ENCODE measurements at regions not wholly inside any gene's neighbourhood (a gene's known extent, or its start where the extent isn't known, plus 50 kb on each side); places are given as distances from the start of the nearest gene placed in this dataset.

DNA sequence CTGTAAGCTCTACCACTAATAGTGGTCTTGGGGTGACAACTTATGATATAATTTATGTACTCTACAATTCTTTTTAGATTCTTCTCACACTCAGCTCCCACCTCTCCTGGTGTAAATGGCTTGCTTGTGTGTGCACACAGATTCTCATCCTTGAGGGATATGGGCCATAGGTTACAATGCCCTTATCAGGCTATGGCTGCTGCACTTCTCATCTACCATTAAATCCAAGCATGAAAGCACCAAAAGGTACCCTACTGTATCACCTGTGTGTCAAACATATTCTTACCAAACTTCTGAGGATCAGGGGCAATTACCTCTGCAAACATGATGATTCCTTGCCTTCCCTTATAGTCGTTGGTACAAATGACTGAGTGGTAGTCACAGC is 891.9 kb downstream of the SQOR start:
- H3K4me1 Mint-ChIP-seq = no peaks in the 10 kb centered on the region
- H3K36me3 Mint-ChIP-seq (ENCODE audit: low read depth) = no peaks in the 10 kb centered on the region
- TF ChIP-seq, protein P1, sequence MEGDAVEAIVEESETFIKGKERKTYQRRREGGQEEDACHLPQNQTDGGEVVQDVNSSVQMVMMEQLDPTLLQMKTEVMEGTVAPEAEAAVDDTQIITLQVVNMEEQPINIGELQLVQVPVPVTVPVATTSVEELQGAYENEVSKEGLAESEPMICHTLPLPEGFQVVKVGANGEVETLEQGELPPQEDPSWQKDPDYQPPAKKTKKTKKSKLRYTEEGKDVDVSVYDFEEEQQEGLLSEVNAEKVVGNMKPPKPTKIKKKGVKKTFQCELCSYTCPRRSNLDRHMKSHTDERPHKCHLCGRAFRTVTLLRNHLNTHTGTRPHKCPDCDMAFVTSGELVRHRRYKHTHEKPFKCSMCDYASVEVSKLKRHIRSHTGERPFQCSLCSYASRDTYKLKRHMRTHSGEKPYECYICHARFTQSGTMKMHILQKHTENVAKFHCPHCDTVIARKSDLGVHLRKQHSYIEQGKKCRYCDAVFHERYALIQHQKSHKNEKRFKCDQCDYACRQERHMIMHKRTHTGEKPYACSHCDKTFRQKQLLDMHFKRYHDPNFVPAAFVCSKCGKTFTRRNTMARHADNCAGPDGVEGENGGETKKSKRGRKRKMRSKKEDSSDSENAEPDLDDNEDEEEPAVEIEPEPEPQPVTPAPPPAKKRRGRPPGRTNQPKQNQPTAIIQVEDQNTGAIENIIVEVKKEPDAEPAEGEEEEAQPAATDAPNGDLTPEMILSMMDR (conservative IDR thresholded peaks at IDR 0.05) = no peak
- no peak overlapping the region for H3K4me3 Mint-ChIP-seq
- no peak overlapping the region for H3K27ac Mint-ChIP-seq (ENCODE audit: unreplicated experiment)
- no peaks in the 10 kb centered on the region for H3K9me3 Mint-ChIP-seq
- H3K27me3 Mint-ChIP-seq (ENCODE audit: low read depth) = no peaks in the 10 kb centered on the region
- DNase-seq (ENCODE audit: low read depth, low spot score) = no peak

DNA sequence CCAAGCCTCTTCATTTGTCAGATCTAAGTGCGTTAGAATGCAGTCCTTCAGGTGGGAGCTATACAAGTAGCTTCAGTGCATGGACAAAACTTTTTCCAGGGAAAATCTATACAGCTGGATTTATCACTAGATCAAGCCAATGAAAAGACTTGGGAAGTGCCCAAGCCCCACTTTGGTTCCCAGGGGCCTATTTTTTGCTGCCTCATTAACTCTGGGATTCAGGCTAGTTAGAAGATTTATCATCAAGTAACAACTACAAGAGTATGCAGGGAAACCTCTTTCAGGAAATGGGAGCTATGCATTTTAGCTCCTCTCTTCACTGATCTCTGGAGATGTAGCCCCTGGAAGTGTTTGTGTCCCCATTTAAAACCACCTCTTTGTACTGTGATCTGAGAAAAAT is 908.8 kb downstream of the SQOR start:
- DNase-seq (ENCODE audit: low read depth, low spot score) = no peak
- Mint-ChIP-seq H3K36me3 (ENCODE audit: low read depth) (peaks cover 5% of the 10 kb centered on the region), H3K27me3 (ENCODE audit: low read depth) (peaks cover 3% of the 10 kb centered on the region), H3K4me3 (no peak overlapping the region), H3K9me3 (peaks cover 11% of the 10 kb centered on the region), H3K4me1 (no peaks in the 10 kb centered on the region), H3K27ac (ENCODE audit: unreplicated experiment) (no peak overlapping the region)
- TF ChIP-seq, protein P1 (conservative IDR thresholded peaks at IDR 0.05) = no peak

DNA sequence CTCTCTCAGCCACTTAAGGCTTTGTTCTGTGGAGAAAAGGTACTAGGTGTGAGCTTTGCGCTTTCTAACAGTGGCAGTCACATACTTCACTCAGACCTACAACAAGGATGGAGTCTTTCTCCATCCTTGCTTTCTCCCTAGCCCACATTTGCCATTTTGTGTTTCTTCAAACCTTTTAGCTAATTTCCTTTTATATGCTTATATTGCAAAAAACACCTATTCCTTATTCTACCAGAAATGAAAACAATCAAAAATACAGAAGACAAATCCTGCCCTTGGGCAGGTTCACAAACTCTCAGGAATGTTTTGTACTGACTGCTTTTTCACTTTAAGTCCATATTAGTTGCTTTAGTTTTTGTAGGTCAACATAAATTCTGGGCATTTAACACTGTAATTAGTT is 914.2 kb downstream of the SQOR start:
- Mint-ChIP-seq H3K36me3 (ENCODE audit: low read depth) (no peaks in the 10 kb centered on the region), H3K4me1 (no peaks in the 10 kb centered on the region)

DNA sequence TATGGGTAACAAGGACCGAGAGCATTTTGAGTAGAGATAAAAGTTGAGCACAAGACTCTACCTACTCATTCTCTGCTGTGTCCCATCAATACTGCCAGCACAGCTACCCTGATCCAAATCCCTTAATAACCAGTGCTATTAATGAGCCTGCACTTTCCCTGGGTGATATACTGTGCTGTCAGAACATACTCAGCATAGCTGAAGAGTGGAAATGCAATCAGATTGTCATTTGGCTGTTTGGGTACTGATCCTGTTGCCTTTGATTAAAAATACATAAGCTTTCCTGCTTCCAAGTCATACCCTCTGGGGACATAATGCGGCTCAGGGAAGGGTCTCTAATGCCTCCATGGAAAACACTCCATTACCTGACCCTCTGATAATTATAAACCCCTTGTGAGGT is 917.5 kb downstream of the SQOR start:
- Mint-ChIP-seq H3K9me3 (peaks cover 7% of the 10 kb centered on the region), H3K27ac (ENCODE audit: unreplicated experiment) (no peak overlapping the region), H3K4me3 (no peak overlapping the region), H3K36me3 (ENCODE audit: low read depth) (no peaks in the 10 kb centered on the region), H3K4me1 (no peaks in the 10 kb centered on the region), H3K27me3 (ENCODE audit: low read depth) (no peaks in the 10 kb centered on the region)
- TF ChIP-seq, protein P1 (conservative IDR thresholded peaks at IDR 0.05) = no peak
- no peak for DNase-seq (ENCODE audit: low read depth, low spot score)

More for the DNA sequence above, 914.2 kb downstream of the SQOR start:
- no peak overlapping the region for H3K27ac Mint-ChIP-seq (ENCODE audit: unreplicated experiment)
- TF ChIP-seq, protein P1 (conservative IDR thresholded peaks at IDR 0.05) = no peak
- H3K4me3 Mint-ChIP-seq = no peak overlapping the region
- DNase-seq (ENCODE audit: low read depth, low spot score) = no peak
- peaks cover 3% of the 10 kb centered on the region for H3K27me3 Mint-ChIP-seq (ENCODE audit: low read depth)
- H3K9me3 Mint-ChIP-seq = peaks cover 7% of the 10 kb centered on the region

DNA sequence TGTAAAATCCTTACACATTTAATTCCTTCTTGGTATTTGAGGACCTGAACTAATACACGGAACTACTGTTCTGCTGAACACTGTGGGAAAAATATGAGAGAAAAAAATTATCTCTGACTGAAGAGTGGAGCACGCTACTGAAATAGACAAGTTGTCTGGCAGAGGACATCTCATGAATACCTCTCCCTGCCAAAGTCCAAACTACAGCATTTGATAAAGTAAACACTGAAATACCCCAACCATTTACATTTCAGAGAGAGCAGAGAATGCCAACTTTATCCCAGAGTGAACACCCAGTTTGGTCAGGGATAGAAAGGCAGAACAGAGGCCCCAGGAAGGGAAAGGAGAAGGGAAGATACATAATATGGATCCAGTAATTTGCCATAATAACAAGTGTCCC is 920.7 kb downstream of the SQOR start:
- TF ChIP-seq, protein P1 (conservative IDR thresholded peaks at IDR 0.05) = no peak
- no peak for DNase-seq (ENCODE audit: low read depth, low spot score)
- Mint-ChIP-seq H3K4me3 (no peak overlapping the region), H3K4me1 (no peaks in the 10 kb centered on the region), H3K27me3 (ENCODE audit: low read depth) (no peaks in the 10 kb centered on the region), H3K36me3 (ENCODE audit: low read depth) (no peaks in the 10 kb centered on the region), H3K27ac (ENCODE audit: unreplicated experiment) (peak overlapping the region; percentile 63), H3K9me3 (no peaks in the 10 kb centered on the region)

DNA sequence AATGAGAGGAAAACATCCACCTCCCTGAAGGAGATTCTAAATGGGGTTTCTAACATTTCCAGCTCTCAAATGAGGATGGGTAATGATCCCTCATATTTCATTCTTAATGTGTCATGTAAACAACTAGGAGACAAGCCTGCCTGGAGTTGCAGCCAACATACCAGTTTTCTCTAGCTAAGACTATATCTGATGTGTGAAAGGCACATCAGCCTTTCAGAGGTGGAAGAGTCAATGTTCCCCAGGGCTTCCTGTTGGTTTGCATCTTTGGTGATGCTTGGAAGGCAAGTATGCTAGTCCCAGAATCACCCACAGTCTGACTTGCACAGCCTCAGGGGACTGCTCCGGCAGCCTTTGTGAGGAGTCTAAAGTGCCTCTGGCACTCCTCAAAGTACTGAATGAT is 921.2 kb downstream of the SQOR start:
- Mint-ChIP-seq H3K4me3 (no peak overlapping the region), H3K4me1 (no peaks in the 10 kb centered on the region), H3K36me3 (ENCODE audit: low read depth) (no peaks in the 10 kb centered on the region), H3K27me3 (ENCODE audit: low read depth) (no peaks in the 10 kb centered on the region), H3K27ac (ENCODE audit: unreplicated experiment) (no peak overlapping the region), H3K9me3 (peaks cover under 1% of the 10 kb centered on the region)
- TF ChIP-seq, protein P1 (conservative IDR thresholded peaks at IDR 0.05) = no peak
- DNase-seq (ENCODE audit: low read depth, low spot score) = no peak
